ENCODE measurements at regions not wholly inside any gene's neighbourhood (a gene's known extent, or its start where the extent isn't known, plus 50 kb on each side); places are given as distances from the start of the nearest gene placed in this dataset.

GRCh38 chr11:71201936-71202597 lies 50.3 kb downstream of the SHANK2 start:
- FAIRE-seq: no peak
- no peak overlapping the region for H3K9ac ChIP-seq (ENCODE audit: insufficient read depth in 1 of 2, low read depth in 2 of 2, low read length in 2 of 2)
- no peak for DNase-seq (ENCODE audit: extremely low read depth in 1 of 4, low spot score in 3 of 4)
- H2AFZ ChIP-seq (ENCODE audit: low read depth, low read length): no peak overlapping the region
- no peaks in the 10 kb centered on the region for H3K36me3 ChIP-seq (ENCODE audit: control insufficient read depth, insufficient read depth, low read length)
- POLR2A ChIA-PET: interaction anchor here (0.9 kb wide), 1 partner anchor 9 kb away, joined by 4 read pairs; no protein-coding TSS in a partner anchor
- H3K4me1 ChIP-seq (replicated peaks in 1 of 2; ENCODE audit: control insufficient read depth in 2 of 2, insufficient read depth in 2 of 2, low read length in 2 of 2): no peaks in the 10 kb centered on the region
- CTCF ChIA-PET (ENCODE audit: low intra/inter-chr PET ratio): no interaction called here
- WGBS (ENCODE audit: insufficient coverage, low coverage, missing lambda C conversion rate): 0% methylated on average over 6 of the region's 6 CpGs
- ATAC-seq: no peak
- intact Hi-C loops (cut with micrococcal nuclease): no loop called here
- H3K4me3 ChIP-seq: no peak overlapping the region
- no peaks in the 10 kb centered on the region for H3K9me1 ChIP-seq (ENCODE audit: control insufficient read depth, insufficient read depth, low read length)
- H3K9me3 ChIP-seq (replicated peaks; ENCODE audit: control insufficient read depth, insufficient read depth, low read depth, low read length): no peaks in the 10 kb centered on the region
- in situ Hi-C loops (cut with MboI): no loop called here
- H3K4me2 ChIP-seq (ENCODE audit: insufficient read depth, low read length): no peak overlapping the region
- TF ChIP-seq MAFF (IDR thresholded peaks at IDR 0.05; ENCODE audit: low read length): no peak
- TF ChIP-seq RBM25 (IDR thresholded peaks at IDR 0.05; ENCODE audit: low read depth, low read length, severe bottlenecking): peak; percentile 58
- no peak for TF ChIP-seq SNRNP70 (optimal IDR thresholded peaks at IDR 0.05; ENCODE audit: low read depth, low read length)
- TF ChIP-seq AFF4 (CRISPR knock-in tag; IDR thresholded peaks at IDR 0.05): no peak
- H3K27me3 ChIP-seq (ENCODE audit: control insufficient read depth in 2 of 2, insufficient read depth in 2 of 2, low read length in 2 of 2): peaks cover 15 to 55% of the 10 kb centered on the region in 2 experiments; a peak in 4 of 5 replicates
- H4K20me1 ChIP-seq (replicated peaks; ENCODE audit: control insufficient read depth, insufficient read depth, low read length): no peaks in the 10 kb centered on the region; the same call in 1 of the 2 replicates
- H3K79me2 ChIP-seq (ENCODE audit: control insufficient read depth, insufficient read depth, low read length): no peaks in the 10 kb centered on the region
- no peak overlapping the region for H3K27ac ChIP-seq (ENCODE audit: extremely low read depth, low read depth, low read length)
- no TSS peak for BruUV-seq (replicated peaks)
